ES-I3 (cell line): ENCODE measurements at regions not wholly inside any gene's neighbourhood (a gene's known extent, or its start where the extent isn't known, plus 50 kb on each side); places are given as distances from the start of the nearest gene placed in this dataset.
"Not testable (repeated sequence)": the region's sequence is repeated elsewhere in the genome, so short reads cannot be mapped to it uniquely, and the experiment has no call there.

Experiments used
- H3K36me3 ChIP-seq: 2 replicates; pipeline ENCODE4 v1.6.1; 2013; ENCODE audit warnings: mild to moderate bottlenecking, low read length, control low read depth, moderate library complexity; ENCODE audit not compliant: insufficient read depth
- H3K4me1 ChIP-seq: 2 replicates; pipeline ENCODE4 v1.6.1; 2013; ENCODE audit warnings: mild to moderate bottlenecking, control low read depth, low read length; ENCODE audit not compliant: insufficient read depth
- H3K9ac ChIP-seq: 2 replicates; pipeline ENCODE4 v1.6.1; 2013; ENCODE audit warnings: low read depth, mild to moderate bottlenecking, low read length, moderate library complexity
- H3K9me3 ChIP-seq: 2 replicates; pipeline ENCODE4 v1.6.1; 2013; ENCODE audit warnings: mild to moderate bottlenecking, low read length, moderate library complexity; ENCODE audit not compliant: control insufficient read depth, insufficient read depth

- H3K9ac ChIP-seq, result peak overlapping the region; percentile 50; the same call in 1 of the 2 replicates
Measured at GRCh38 chr6:28772480-28773381, 151.1 kb downstream of the TRIM27 start.

GRCh38 chr6:28774292-28775051, 149.3 kb downstream of the TRIM27 start:
- Histone ChIP-seq H3K9ac (peak overlapping the region; percentile 50; the same call in 1 of the 2 replicates), H3K4me1 (peaks cover 27% of the 10 kb centered on the region), H3K36me3 (no peaks in the 10 kb centered on the region), H3K9me3 (no peaks in the 10 kb centered on the region)

More at GRCh38 chr6:28772480-28773381, 151.1 kb downstream of the TRIM27 start:
- Histone ChIP-seq H3K36me3 (no peaks in the 10 kb centered on the region), H3K4me1 (peaks cover 19% of the 10 kb centered on the region), H3K9me3 (no peaks in the 10 kb centered on the region)

- Histone ChIP-seq H3K36me3 (no peaks in the 10 kb centered on the region), H3K4me1 (peaks cover 27% of the 10 kb centered on the region), H3K9me3 (no peaks in the 10 kb centered on the region), H3K9ac (peak overlapping the region; percentile 44; the same call in 1 of the 2 replicates)
Measured at GRCh38 chr6:28775052-28775376, 148.8 kb downstream of the TRIM27 start.

GRCh38 chr6:28775405-28776129, 148.2 kb downstream of the TRIM27 start:
- Histone ChIP-seq H3K9me3 (no peaks in the 10 kb centered on the region), H3K4me1 (peaks cover 27% of the 10 kb centered on the region), H3K36me3 (no peaks in the 10 kb centered on the region), H3K9ac (peak overlapping the region; percentile 44; the same call in 1 of the 2 replicates)

GRCh38 chr6:28776269-28777146, 147.3 kb downstream of the TRIM27 start:
- H3K9ac ChIP-seq, result peak overlapping the region; percentile 44; the same call in 1 of the 2 replicates
- H3K36me3 ChIP-seq, result no peaks in the 10 kb centered on the region
- H3K4me1 ChIP-seq, result peaks cover 25% of the 10 kb centered on the region
- H3K9me3 ChIP-seq, result no peaks in the 10 kb centered on the region

GRCh38 chr6:28777147-28777461, 146.7 kb downstream of the TRIM27 start:
- no peaks in the 10 kb centered on the region for H3K9me3 ChIP-seq
- H3K36me3 ChIP-seq, result no peaks in the 10 kb centered on the region
- H3K9ac ChIP-seq, result peak overlapping the region; percentile 26; the same call in 1 of the 2 replicates
- H3K4me1 ChIP-seq, result peaks cover 21% of the 10 kb centered on the region

GRCh38 chr6:28782113-28782673, 141.6 kb downstream of the TRIM27 start:
- peaks cover 3% of the 10 kb centered on the region; the same call in 1 of the 2 replicates for H3K9me3 ChIP-seq
- no peak overlapping the region; the same call in 1 of the 2 replicates for H3K9ac ChIP-seq
- no peaks in the 10 kb centered on the region for H3K36me3 ChIP-seq
- peaks cover 7% of the 10 kb centered on the region for H3K4me1 ChIP-seq

- peaks cover 3% of the 10 kb centered on the region; the same call in 1 of the 2 replicates for H3K9me3 ChIP-seq
- peak overlapping the region; percentile 36; the same call in 1 of the 2 replicates for H3K9ac ChIP-seq
- H3K36me3 ChIP-seq, result no peaks in the 10 kb centered on the region
- H3K4me1 ChIP-seq, result no peaks in the 10 kb centered on the region
Measured at GRCh38 chr6:28785962-28786679, 137.7 kb downstream of the TRIM27 start.

GRCh38 chr6:28789553-28790083, 134.2 kb downstream of the TRIM27 start:
- no peaks in the 10 kb centered on the region for H3K4me1 ChIP-seq
- H3K36me3 ChIP-seq, result no peaks in the 10 kb centered on the region
- H3K9ac ChIP-seq, result peak overlapping the region; percentile 80
- peaks cover 4% of the 10 kb centered on the region; the same call in 1 of the 2 replicates for H3K9me3 ChIP-seq

GRCh38 chr6:28791002-28791383, 132.8 kb downstream of the TRIM27 start:
- H3K9me3 ChIP-seq, result peaks cover 4% of the 10 kb centered on the region; the same call in 1 of the 2 replicates
- no peak overlapping the region; the same call in 1 of the 2 replicates for H3K9ac ChIP-seq
- no peaks in the 10 kb centered on the region for H3K4me1 ChIP-seq
- H3K36me3 ChIP-seq, result no peaks in the 10 kb centered on the region

GRCh38 chr6:28794175-28795002, 129.4 kb downstream of the TRIM27 start:
- 0 out of 2 replicates have a peak, but pooled peaks cover 2% of the 10 kb centered on the region for H3K9me3 ChIP-seq
- no peaks in the 10 kb centered on the region for H3K36me3 ChIP-seq
- peak overlapping the region; percentile 50; the same call in 1 of the 2 replicates for H3K9ac ChIP-seq
- H3K4me1 ChIP-seq, result no peaks in the 10 kb centered on the region

- not testable (repeated sequence) for H3K36me3 ChIP-seq, H3K4me1 ChIP-seq, H3K9me3 ChIP-seq, H3K9ac ChIP-seq
Measured at GRCh38 chr6:28800647-28801046, 123.1 kb downstream of the TRIM27 start.
